ENCODE measurements at regions not wholly inside any gene's neighbourhood (a gene's known extent, or its start where the extent isn't known, plus 50 kb on each side); places are given as distances from the start of the nearest gene placed in this dataset.

DNA sequence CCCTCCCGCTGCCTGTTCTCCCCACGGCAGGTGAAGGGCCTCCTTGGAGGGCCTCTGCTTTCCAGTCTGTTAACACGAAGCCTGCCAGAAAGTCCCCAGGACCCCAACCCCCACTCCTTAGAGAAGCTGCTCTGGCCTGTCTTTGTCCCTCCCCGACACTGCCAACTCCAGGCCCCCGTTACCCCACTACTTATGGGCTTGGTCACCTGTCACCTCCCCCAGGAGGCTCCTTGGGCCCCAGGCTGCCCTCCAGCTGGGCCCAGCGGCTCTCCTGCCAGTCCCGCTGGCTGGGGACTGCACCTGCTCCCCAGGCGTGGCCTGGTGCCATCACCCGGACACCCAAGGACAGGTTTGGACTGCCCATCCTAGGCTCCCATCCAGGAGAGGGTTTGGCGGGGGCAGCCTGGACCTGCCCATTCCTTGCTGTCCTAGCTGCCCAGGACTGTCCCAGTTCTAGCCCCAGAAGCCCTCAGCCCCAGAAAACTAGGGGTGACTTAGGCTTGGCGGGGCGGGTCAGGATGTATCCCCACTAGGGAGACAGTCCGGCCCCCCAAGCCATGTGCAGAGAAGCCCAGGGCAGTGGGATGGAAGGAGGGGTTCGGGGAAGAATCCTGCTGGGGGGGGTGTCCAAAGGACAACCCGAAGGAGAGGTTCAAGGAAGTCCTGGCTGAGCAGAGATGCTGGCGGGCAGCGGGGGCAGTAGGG lies 155.7 kb upstream of the C14orf180 start:
- no peak overlapping the region for H3K4me3 ChIP-seq (ENCODE audit: severe bottlenecking)
- peaks cover 80% of the 10 kb centered on the region for H3K27me3 ChIP-seq (ENCODE audit: insufficient read depth, poor library complexity, severe bottlenecking)
- ATAC-seq (ENCODE audit: low read depth): no peak
- no peaks in the 10 kb centered on the region for H3K36me3 ChIP-seq (ENCODE audit: low read depth)
- H3K4me1 ChIP-seq (ENCODE audit: insufficient read depth, poor library complexity, severe bottlenecking): no peaks in the 10 kb centered on the region
- no peaks in the 10 kb centered on the region for H3K9me3 ChIP-seq (ENCODE audit: severe bottlenecking)
- H3K27ac ChIP-seq (ENCODE audit: poor library complexity, severe bottlenecking): no peak overlapping the region
- no peak for TF ChIP-seq CTCF (IDR thresholded peaks at IDR 0.05; ENCODE audit: poor library complexity, severe bottlenecking)
- peak; percentile 66 for DNase-seq (ENCODE audit: low spot score)

DNA sequence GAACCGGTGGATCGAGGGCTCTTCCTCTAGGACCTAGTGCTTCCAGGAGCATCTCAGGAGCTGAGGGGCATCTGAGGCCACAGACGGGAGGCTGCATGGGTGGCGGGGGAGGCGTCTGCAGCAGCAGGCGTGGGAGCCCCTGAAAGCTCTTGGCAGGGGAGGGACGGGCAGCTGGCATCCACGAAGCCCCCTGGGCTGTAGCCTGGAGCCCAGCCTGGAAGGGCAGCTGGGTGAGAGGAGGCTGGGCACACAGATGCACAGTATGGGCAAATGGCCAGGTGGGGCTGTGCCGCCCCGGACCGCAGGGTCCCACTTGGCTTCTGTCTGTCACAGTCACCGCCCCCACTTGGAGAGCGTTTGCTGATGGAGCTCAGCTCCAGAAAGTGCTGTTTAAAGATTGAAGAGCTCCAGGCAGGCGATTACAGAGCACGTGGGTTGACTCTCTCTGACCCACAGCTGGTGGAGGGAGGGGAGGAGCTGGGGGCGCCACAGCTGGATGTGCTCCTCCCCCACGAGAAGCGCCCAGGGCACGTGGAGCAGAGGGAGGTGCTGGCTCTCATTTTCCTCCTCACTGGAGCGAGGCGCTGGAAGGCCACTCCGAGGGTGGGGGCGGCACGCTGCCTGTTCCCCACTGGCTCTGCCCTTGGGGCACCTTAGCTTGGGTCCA lies 155.0 kb upstream of the C14orf180 start:
- ATAC-seq (ENCODE audit: low read depth) (no peak), DNase-seq (ENCODE audit: low spot score) (peak; percentile 54)
- Histone ChIP-seq H3K36me3 (ENCODE audit: low read depth) (no peaks in the 10 kb centered on the region), H3K4me3 (ENCODE audit: severe bottlenecking) (no peak overlapping the region), H3K27ac (ENCODE audit: poor library complexity, severe bottlenecking) (no peak overlapping the region), H3K27me3 (ENCODE audit: insufficient read depth, poor library complexity, severe bottlenecking) (peaks cover 73% of the 10 kb centered on the region), H3K4me1 (ENCODE audit: insufficient read depth, poor library complexity, severe bottlenecking) (no peaks in the 10 kb centered on the region), H3K9me3 (ENCODE audit: severe bottlenecking) (no peaks in the 10 kb centered on the region)
- TF ChIP-seq CTCF (IDR thresholded peaks at IDR 0.05; ENCODE audit: poor library complexity, severe bottlenecking): no peak

GRCh38 chr14:104425171-104425681 lies 154.3 kb upstream of the C14orf180 start:
- no peaks in the 10 kb centered on the region for H3K36me3 ChIP-seq (ENCODE audit: low read depth)
- H3K4me1 ChIP-seq (ENCODE audit: insufficient read depth, poor library complexity, severe bottlenecking): no peaks in the 10 kb centered on the region
- H3K9me3 ChIP-seq (ENCODE audit: severe bottlenecking): no peaks in the 10 kb centered on the region
- H3K4me3 ChIP-seq (ENCODE audit: severe bottlenecking): no peak overlapping the region
- DNase-seq (ENCODE audit: low spot score): peak; percentile 55
- no peak for TF ChIP-seq CTCF (IDR thresholded peaks at IDR 0.05; ENCODE audit: poor library complexity, severe bottlenecking)
- ATAC-seq (ENCODE audit: low read depth): no peak
- H3K27ac ChIP-seq (ENCODE audit: poor library complexity, severe bottlenecking): no peak overlapping the region
- H3K27me3 ChIP-seq (ENCODE audit: insufficient read depth, poor library complexity, severe bottlenecking): peaks cover 67% of the 10 kb centered on the region

GRCh38 chr14:104425763-104426646 lies 153.6 kb upstream of the C14orf180 start:
- Histone ChIP-seq H3K4me1 (ENCODE audit: insufficient read depth, poor library complexity, severe bottlenecking) (no peaks in the 10 kb centered on the region), H3K4me3 (ENCODE audit: severe bottlenecking) (no peak overlapping the region), H3K9me3 (ENCODE audit: severe bottlenecking) (no peaks in the 10 kb centered on the region), H3K27ac (ENCODE audit: poor library complexity, severe bottlenecking) (no peak overlapping the region), H3K36me3 (ENCODE audit: low read depth) (no peaks in the 10 kb centered on the region), H3K27me3 (ENCODE audit: insufficient read depth, poor library complexity, severe bottlenecking) (peaks cover 59% of the 10 kb centered on the region)
- ATAC-seq (ENCODE audit: low read depth): no peak
- no peak for TF ChIP-seq CTCF (IDR thresholded peaks at IDR 0.05; ENCODE audit: poor library complexity, severe bottlenecking)
- peak; percentile 65 for DNase-seq (ENCODE audit: low spot score)
